ENCODE measurements at regions not wholly inside any gene's neighbourhood (a gene's known extent, or its start where the extent isn't known, plus 50 kb on each side); places are given as distances from the start of the nearest gene placed in this dataset.

DNA sequence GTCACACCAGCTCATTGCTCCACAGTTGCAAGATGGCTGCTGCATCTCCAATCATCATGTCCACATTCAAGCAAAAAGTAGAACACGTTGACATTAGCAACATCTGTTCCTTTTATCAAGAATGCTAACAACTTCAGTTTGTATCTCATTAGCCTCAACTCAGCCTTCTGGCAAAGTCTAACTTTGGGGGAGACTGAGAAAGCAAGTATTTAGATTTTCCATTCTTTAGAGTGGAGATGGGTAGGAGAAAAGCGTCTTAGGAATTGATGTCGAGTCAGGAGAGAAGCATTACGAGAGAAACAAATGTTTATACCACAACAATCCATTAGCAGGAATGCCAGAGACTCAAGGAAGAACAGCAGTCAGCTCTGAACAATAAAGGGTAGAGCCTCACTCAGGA, 446.3 kb downstream of the ENC1 start:
- no peak overlapping the region for H3K4me3 Mint-ChIP-seq
- H3K9me3 Mint-ChIP-seq = no peaks in the 10 kb centered on the region
- H3K36me3 Mint-ChIP-seq (ENCODE audit: low read depth) = no peaks in the 10 kb centered on the region
- H3K27me3 Mint-ChIP-seq = peaks cover 10% of the 10 kb centered on the region
- H3K4me1 Mint-ChIP-seq (ENCODE audit: low read depth) = peaks cover 5% of the 10 kb centered on the region
- no peak overlapping the region for H3K27ac Mint-ChIP-seq

DNA sequence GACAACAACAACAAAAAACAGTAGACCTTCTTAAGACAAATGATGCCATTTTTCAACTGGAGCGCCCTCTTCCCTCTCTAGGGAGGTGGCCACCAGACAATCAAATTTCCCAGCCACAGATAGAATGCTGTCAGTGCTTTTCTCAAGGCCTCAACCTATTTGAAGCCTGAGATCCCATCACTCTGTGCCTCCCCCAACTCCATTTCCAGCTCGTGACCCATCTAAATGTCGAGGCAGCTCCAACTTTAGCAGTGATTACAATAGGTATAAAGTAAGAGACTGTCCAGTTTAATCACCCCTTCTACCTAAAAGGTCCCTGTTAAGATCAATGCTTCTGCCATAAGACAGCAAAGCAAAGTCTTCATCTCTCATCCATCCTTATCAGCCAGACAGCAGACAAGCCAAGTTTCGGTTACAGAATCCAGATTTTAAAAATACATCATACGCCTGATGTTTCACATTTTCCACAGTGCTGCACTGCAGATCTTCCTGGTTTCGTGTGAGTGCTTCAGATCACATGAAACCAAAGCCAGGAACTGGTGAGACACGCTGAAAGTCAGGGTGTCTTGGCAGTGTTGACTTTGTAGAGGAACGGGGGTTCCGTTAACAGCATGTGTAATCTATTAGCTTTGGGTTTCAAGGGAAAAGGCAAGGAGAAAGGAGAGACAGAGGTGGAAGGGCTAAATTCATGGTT, 447.8 kb downstream of the ENC1 start:
- Mint-ChIP-seq H3K36me3 (ENCODE audit: low read depth) (no peaks in the 10 kb centered on the region), H3K4me1 (ENCODE audit: low read depth) (no peaks in the 10 kb centered on the region), H3K27ac (no peak overlapping the region), H3K27me3 (peaks cover 10% of the 10 kb centered on the region), H3K9me3 (no peaks in the 10 kb centered on the region), H3K4me3 (no peak overlapping the region)

DNA sequence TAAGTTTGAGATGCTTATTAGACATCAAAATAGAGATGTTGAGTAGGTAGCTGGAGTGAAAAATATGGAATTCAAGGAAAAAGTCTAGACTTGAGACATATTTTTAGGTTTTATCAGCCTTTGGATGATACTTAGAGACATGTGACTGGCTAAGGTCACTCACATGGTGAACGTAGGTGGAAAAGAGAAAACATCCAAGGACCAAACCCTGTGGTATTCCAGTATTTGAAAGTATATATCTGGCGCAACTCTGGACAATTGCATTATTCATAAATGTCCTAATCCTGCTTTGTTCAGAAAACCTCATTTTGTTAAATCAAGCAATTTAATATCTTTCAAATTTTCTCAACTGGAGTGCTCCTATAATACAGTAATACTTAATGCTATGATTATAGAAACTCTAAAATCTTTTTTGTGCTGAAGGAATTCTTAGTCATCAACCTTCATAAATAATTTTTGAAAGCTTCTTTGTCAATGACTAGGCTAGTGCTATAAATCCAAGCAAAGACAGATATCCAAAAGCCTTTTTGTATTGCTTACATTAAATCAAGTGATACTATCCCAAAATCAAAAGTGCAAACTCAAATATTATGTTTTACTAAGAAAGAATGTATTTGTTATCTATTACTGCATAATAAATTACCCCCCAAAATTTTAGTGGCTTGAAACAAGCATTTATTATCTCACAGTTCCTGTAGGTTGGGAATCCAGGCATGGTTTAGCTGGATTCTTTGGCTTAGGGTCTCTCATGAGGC, 452.0 kb downstream of the ENC1 start:
- Mint-ChIP-seq H3K4me3 (no peak overlapping the region), H3K27ac (no peak overlapping the region), H3K9me3 (no peaks in the 10 kb centered on the region), H3K27me3 (peaks cover 10% of the 10 kb centered on the region), H3K36me3 (ENCODE audit: low read depth) (no peaks in the 10 kb centered on the region), H3K4me1 (ENCODE audit: low read depth) (no peaks in the 10 kb centered on the region)

DNA sequence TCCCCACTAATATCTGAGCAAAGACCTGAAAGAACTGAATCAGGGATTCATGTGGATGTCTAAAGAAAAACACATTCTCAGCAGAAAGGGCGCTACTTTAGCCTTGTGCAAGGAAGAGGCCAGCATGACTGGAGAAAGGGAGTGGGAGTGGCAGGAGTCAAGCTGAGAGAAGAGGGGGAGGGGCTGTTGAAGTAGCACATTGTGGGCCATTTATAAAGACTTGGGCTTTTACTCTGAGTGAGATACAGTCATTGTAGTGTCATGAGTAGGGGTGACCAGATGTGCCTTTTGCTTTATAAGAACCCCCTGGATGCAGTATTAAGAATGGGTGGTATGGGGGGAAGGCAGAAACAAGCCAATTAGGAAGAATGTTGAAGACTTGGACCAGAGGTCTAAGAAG, 452.8 kb downstream of the ENC1 start:
- Mint-ChIP-seq H3K9me3 (no peaks in the 10 kb centered on the region), H3K27me3 (peaks cover 7% of the 10 kb centered on the region)

DNA sequence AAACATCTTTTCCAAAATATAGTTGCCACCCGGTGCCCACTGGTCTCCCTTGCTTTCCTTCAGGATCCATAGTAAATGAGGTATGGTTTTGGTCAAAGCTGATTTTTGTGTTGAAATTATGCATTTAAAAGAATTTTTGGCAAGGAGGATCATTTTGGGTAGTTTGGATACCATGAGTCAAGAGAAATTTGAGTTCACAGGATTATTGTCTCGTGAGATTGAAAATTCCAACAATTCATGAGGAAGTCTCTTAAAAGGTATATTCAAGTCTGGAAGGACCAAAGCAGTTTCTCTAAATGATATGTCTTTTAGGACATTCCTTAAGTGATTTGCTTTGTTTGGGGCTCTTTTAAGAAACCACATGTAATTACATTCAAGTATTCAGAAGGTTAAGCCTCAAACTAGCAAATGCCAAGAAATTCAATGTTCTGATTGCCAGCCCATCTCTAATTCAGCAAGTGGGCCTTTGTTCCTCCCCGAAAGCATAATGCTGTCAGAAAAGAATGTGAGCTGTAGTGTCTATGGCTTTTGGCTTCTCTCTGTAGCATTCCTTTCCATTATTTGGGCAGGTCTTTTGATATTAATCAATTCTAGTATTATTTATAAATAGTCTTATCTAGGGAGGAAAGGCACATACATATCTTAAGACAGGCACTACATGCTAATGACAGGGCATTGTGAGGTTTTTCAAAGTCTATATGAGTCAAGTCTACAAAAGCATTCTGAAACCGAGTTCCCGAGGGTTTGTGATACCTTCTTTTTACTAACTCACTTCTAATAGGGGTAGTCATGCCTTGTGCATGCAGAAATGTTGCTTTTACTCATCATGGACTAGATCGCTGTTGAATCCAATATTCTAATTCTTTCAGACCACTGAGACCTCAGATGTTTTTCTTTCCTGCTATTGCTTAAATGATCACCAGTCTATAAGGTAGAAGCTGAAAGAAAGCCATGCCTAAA, 453.9 kb downstream of the ENC1 start:
- no peaks in the 10 kb centered on the region for H3K4me1 Mint-ChIP-seq (ENCODE audit: low read depth)
- no peaks in the 10 kb centered on the region for H3K36me3 Mint-ChIP-seq (ENCODE audit: low read depth)
- no peaks in the 10 kb centered on the region for H3K27me3 Mint-ChIP-seq
- no peak overlapping the region for H3K4me3 Mint-ChIP-seq
- H3K27ac Mint-ChIP-seq = no peak overlapping the region
- H3K9me3 Mint-ChIP-seq = no peaks in the 10 kb centered on the region

More for the DNA sequence above, 452.8 kb downstream of the ENC1 start:
- Mint-ChIP-seq H3K4me1 (ENCODE audit: low read depth) (no peaks in the 10 kb centered on the region), H3K27ac (no peak overlapping the region), H3K36me3 (ENCODE audit: low read depth) (no peaks in the 10 kb centered on the region), H3K4me3 (no peak overlapping the region)

DNA sequence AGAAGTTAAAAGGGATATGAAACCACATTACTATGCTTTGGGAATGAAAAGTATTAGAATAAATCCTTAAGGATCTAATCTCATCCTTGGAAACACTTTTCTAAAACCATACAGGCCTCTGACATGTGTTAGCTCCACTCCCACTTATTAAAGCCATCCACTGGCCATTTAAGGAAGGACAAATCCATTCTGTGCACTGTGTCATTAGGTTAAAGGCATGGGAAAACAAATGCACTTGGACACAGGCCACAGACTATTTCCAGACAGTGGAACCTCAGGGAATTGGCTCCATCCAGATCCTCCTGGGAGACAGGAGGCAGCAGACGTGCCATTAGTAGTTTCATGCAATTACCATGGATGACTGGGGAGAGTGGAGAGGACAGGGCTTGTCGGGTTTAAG, 454.9 kb downstream of the ENC1 start:
- H3K4me1 Mint-ChIP-seq (ENCODE audit: low read depth) = no peaks in the 10 kb centered on the region
- H3K27ac Mint-ChIP-seq = no peak overlapping the region
- no peak overlapping the region for H3K4me3 Mint-ChIP-seq
- H3K9me3 Mint-ChIP-seq = no peaks in the 10 kb centered on the region
- H3K27me3 Mint-ChIP-seq = no peaks in the 10 kb centered on the region
- H3K36me3 Mint-ChIP-seq (ENCODE audit: low read depth) = no peaks in the 10 kb centered on the region

DNA sequence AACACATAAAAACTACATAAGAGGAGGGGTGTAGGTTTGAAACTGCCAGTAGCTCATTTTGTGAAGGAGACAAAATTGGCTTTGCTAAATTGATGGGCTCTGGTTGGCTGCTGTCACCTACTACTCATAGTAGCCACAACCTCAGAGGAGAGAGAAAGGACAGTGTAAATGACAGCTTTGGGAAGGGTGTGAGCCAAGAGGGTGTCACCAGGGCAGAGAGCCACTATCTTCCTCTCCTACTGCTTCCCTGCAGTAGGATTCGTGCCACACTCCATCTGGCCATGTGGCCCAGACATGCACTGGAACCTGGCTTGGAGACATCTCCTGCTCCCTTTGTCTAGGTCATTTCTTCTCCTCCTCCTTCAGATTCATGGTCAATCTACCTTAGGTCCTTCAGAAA, 455.9 kb downstream of the ENC1 start:
- no peaks in the 10 kb centered on the region for H3K9me3 Mint-ChIP-seq
- no peaks in the 10 kb centered on the region for H3K27me3 Mint-ChIP-seq
- H3K36me3 Mint-ChIP-seq (ENCODE audit: low read depth) = no peaks in the 10 kb centered on the region
- no peak overlapping the region for H3K27ac Mint-ChIP-seq
- no peaks in the 10 kb centered on the region for H3K4me1 Mint-ChIP-seq (ENCODE audit: low read depth)
- H3K4me3 Mint-ChIP-seq = no peak overlapping the region

DNA sequence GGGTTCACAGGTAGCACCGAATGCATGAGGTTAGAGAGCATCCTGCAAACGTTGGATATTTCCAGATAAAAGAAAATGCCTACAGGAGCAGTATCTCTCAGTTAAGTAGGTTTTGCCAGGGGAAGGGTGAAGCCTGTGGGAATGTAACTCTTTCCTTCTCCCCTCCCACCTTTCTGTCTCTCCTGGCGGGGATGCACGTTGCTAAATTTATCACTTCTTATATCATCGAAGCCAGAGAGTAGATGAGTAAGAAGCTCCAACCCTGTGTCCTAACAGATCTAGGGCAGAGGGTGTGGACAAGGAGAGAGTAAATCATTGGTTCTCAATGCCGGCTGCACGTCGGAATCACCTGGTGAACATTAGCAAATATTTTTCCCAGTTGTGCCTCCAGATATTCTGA, 457.5 kb downstream of the ENC1 start:
- peaks cover under 1% of the 10 kb centered on the region for H3K27me3 Mint-ChIP-seq

DNA sequence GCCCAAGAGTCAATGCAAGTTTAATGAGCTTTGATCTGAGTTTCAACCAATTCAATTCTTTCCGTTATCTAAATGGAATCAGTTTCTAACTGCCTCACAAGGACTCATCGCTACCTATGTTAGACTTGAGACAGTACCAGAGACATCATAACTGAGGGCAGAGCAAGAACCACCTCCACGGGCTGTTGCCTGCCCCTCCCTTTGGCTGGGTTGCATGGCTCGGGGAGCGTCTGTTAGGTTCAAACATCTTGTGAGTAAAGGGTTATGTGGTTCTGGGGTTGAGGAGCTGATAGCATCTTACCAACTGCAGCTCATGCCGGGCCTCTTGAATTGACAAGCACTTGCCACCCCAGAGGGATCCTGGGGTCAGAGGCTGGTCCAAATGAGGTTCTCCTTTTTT, 457.9 kb downstream of the ENC1 start:
- no peak overlapping the region for H3K27ac Mint-ChIP-seq
- no peaks in the 10 kb centered on the region for H3K4me1 Mint-ChIP-seq (ENCODE audit: low read depth)
- H3K27me3 Mint-ChIP-seq = peaks cover 5% of the 10 kb centered on the region
- H3K4me3 Mint-ChIP-seq = no peak overlapping the region
- no peaks in the 10 kb centered on the region for H3K9me3 Mint-ChIP-seq
- no peaks in the 10 kb centered on the region for H3K36me3 Mint-ChIP-seq (ENCODE audit: low read depth)

More for the DNA sequence above, 457.5 kb downstream of the ENC1 start:
- no peak overlapping the region for H3K27ac Mint-ChIP-seq
- H3K4me3 Mint-ChIP-seq = no peak overlapping the region
- no peaks in the 10 kb centered on the region for H3K9me3 Mint-ChIP-seq
- H3K4me1 Mint-ChIP-seq (ENCODE audit: low read depth) = no peaks in the 10 kb centered on the region
- no peaks in the 10 kb centered on the region for H3K36me3 Mint-ChIP-seq (ENCODE audit: low read depth)

DNA sequence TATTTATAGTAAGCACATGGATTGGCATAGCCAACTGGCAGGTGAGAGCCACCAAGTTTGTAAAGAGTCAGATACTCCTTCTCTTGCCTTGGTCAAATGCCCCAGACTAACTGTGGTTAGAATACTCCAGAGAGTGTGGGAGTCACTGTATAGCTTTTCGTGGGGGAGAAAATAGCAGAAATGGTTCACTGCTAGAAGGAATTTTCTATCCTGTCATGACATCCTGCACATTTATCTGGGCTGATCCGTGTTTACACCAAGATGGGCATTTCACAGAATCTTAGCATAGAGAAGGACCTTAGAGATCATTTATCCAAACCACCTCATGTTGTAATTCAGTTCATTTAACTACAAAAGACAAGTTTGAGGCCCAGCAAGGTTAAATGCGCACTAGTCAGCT, 460.8 kb downstream of the ENC1 start:
- Mint-ChIP-seq H3K36me3 (ENCODE audit: low read depth) (no peaks in the 10 kb centered on the region), H3K27me3 (peaks cover 12% of the 10 kb centered on the region), H3K9me3 (no peaks in the 10 kb centered on the region), H3K27ac (no peak overlapping the region), H3K4me1 (ENCODE audit: low read depth) (no peaks in the 10 kb centered on the region), H3K4me3 (no peak overlapping the region)

DNA sequence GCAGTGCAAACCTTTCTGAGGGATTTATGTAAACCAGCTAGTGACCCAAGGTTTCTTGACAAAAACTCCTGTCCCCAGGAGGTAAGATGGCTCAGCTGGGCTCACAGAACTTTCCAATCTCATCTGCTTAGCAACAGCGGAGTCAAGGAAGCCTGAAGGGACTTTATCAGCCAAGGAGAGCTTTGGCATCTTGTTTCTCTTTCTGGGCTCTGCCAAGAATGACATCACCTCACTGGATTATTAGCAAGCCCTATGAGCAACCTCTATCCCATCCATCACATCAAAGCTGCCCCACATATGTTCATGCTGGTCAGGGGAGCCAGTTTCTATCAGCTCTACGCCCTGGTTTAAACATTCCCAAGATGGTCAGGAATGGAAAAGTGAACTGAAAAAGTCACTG, 461.3 kb downstream of the ENC1 start:
- H3K4me1 Mint-ChIP-seq (ENCODE audit: low read depth) = no peaks in the 10 kb centered on the region
- H3K27me3 Mint-ChIP-seq = peaks cover 12% of the 10 kb centered on the region
- no peaks in the 10 kb centered on the region for H3K36me3 Mint-ChIP-seq (ENCODE audit: low read depth)
- H3K9me3 Mint-ChIP-seq = no peaks in the 10 kb centered on the region
- no peak overlapping the region for H3K4me3 Mint-ChIP-seq
- H3K27ac Mint-ChIP-seq = no peak overlapping the region

DNA sequence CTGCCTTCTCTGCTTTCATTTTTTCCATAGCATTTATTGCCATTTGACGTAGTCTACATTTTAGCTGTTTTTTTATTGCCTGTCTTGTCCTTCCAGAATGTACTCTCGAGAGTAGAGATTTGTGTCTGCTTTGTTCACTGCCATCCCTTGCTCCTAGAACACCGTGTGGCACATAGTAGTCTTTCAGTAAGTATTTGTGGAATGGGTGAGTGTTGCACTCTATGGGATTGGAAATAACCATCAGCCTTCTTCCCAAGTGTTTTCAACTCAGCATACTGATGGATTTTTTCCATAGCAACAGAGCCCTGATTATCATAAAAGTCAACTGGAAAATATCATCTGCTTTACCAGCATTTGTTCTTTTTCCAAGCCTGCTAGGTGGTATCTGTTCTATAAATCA, 462.6 kb downstream of the ENC1 start:
- no peak overlapping the region for H3K27ac Mint-ChIP-seq
- H3K9me3 Mint-ChIP-seq = no peaks in the 10 kb centered on the region
- H3K4me1 Mint-ChIP-seq (ENCODE audit: low read depth) = no peaks in the 10 kb centered on the region
- H3K36me3 Mint-ChIP-seq (ENCODE audit: low read depth) = no peaks in the 10 kb centered on the region
- H3K4me3 Mint-ChIP-seq = no peak overlapping the region
- H3K27me3 Mint-ChIP-seq = peaks cover 19% of the 10 kb centered on the region

DNA sequence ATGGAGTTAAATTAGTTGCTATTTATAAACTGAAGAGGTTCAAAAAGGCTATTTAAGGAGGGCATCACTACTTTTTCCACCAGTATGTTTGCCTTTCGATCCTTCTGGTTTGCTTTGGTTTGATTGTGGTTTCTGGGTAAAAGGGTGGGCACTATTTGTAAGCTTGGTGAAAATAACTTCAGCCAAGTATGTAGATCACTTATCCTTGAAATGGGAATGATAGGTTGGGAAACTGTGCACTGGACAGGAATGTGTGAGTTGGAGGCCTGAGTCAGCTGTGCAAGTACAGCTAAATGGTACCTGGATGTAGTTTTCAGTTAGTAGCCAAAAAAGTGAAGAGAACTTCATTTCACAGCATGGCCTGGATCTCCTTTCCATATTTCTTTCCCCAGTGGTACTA, 466.2 kb downstream of the ENC1 start:
- no peak overlapping the region for H3K27ac Mint-ChIP-seq
- peaks cover 24% of the 10 kb centered on the region for H3K27me3 Mint-ChIP-seq
- H3K9me3 Mint-ChIP-seq = no peaks in the 10 kb centered on the region
- no peaks in the 10 kb centered on the region for H3K36me3 Mint-ChIP-seq (ENCODE audit: low read depth)
- H3K4me3 Mint-ChIP-seq = no peak overlapping the region
- H3K4me1 Mint-ChIP-seq (ENCODE audit: low read depth) = no peaks in the 10 kb centered on the region

DNA sequence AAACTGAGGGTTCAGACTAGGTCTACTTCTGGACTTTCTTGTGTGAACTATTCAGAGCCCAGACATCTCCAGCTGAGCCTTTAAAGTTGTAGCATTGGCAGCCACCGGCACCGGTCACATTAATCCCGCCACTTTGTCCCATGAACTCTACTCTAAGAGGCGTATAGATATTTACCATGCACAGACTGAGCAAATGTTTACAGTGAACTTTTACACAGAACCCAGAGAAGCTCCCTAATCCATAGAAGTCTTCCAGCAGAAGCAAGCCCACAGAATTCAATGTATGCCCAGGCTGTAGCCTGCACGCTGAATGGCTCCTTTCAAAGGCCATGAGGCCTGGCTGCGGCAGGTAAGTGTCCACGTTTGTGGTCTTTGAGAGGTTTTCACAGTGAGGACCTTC, 466.9 kb downstream of the ENC1 start:
- H3K4me1 Mint-ChIP-seq (ENCODE audit: low read depth) = no peaks in the 10 kb centered on the region
- H3K4me3 Mint-ChIP-seq = no peak overlapping the region
- H3K36me3 Mint-ChIP-seq (ENCODE audit: low read depth) = no peaks in the 10 kb centered on the region
- H3K27me3 Mint-ChIP-seq = peaks cover 24% of the 10 kb centered on the region
- no peak overlapping the region for H3K27ac Mint-ChIP-seq
- no peaks in the 10 kb centered on the region for H3K9me3 Mint-ChIP-seq

DNA sequence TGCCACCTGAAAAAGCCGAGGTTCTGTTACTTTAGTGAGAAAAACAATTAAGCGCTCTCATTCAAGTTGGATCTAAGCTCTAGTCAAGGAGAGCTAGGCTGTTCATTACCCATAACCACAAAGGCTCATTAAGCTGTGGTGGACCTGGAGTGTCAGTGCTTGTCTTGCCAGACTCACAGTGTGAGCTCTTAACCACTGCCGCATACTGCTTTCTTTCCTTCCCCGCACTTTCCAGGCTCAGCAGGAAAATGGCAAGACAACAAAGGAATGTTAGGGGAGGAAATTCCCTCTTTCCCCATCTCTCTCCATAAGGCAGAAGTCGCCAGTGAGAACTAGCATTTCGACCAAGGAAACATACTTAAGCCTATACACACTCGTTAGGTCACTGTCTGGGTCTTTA, 467.3 kb downstream of the ENC1 start:
- H3K27me3 Mint-ChIP-seq = peaks cover 24% of the 10 kb centered on the region
- no peak overlapping the region for H3K4me3 Mint-ChIP-seq
- H3K27ac Mint-ChIP-seq = no peak overlapping the region
- H3K9me3 Mint-ChIP-seq = no peaks in the 10 kb centered on the region
- no peaks in the 10 kb centered on the region for H3K36me3 Mint-ChIP-seq (ENCODE audit: low read depth)
- no peaks in the 10 kb centered on the region for H3K4me1 Mint-ChIP-seq (ENCODE audit: low read depth)

All from stimulated activated naive CD8-positive, alpha-beta T cell treated with anti-CD3 and anti-CD28 coated beads, Interleukin-15, Interleukin-2, amounts not matched to agents 100 ng/mL and 50 ng/mL, for 24 hours (primary cell).